HCEC 1CT (cell line): ENCODE measurements at regions not wholly inside any gene's neighbourhood (a gene's known extent, or its start where the extent isn't known, plus 50 kb on each side); places are given as distances from the start of the nearest gene placed in this dataset.
A peak's percentile ranks its signal among the peaks of the same experiment; 100 is the strongest.

Experiments
- DNase-seq: peaks from one replicate; pipeline ENCODE4 v3.0.0-alpha.2; 2017

DNA sequence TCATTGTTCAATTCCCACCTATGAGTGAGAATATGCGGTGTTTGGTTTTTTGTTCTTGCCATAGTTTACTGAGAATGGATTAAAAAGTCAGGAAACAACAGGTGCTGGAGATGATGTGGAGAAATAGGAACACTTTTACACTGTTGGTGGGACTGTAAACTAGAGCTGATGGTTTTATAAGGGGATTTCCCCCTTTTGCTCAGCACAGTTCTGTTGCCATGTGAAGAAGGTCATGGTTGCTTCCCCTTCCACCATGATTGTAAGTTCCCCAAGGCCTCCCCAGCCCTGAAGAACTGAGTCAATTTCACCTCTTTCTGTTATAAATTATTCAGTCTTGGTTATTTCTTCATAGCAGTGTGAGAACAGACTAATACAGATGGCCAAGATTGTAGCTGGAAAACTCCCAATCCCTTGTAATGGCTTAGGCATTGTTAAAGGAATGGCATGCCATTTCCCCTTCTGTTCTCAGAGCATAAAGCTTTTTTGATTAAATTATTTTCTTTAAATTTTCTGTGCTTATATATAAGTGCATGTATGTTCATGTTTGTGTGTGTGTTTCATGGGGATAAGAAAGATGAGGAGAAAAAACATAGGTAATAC is 144.8 kb downstream of the BACH1 start:
- DNase-seq, result no peak

DNA sequence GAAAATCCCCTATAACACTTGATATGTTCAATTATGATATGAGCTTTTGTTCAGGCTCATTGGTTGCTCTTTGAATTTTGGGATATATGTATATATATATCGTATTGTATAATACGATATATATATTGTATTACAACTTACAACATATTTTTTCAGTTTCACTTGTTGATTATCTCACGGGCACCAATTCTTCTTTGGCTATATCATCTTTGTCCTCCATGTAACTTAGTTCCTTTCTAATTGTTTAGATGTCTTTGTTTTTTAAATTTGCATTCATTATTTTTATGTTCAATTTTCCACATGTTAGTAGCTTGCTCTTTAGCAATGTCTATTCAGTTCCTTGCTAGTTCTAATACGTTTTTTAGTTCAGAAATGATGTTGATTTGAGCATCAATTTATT is 150.0 kb downstream of the BACH1 start:
- no peak for DNase-seq

DNA sequence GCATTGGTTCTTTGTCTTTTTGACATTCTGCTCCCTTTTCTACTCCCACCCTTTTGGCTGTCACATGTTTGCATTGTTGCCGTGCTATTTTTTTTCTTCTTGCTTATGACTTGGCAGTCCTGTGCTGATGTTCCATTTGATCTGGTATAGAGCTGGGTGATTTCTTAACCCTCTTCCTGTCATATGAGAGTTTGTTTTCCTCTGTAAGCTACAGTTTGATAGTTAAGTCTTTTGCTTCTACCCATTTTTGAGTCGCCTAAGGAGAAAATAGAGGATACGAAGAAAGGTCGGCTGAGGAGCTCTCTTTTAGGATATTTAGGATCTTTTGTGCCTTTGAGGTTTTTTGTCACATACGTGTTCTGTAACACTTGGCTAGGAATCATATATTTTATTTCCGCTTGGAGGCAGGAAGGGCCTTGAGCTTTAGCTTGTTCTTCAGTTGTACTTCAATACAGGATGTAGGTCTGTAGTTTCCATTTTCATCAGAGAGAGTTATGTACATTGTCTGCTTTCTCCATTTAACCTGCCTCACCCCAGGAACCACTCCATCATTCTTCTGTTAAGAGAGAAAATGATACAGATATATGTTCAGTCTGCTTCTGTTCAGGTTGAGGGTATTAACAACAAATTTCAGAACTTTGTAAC is 150.7 kb downstream of the BACH1 start:
- DNase-seq, result no peak

GRCh38 chr21:29450058-29450457 is 151.3 kb downstream of the BACH1 start:
- DNase-seq, result no peak

GRCh38 chr21:29453511-29453910 is 154.8 kb downstream of the BACH1 start:
- DNase-seq, result no peak

GRCh38 chr21:29454179-29454578 is 155.5 kb downstream of the BACH1 start:
- no peak for DNase-seq

DNA sequence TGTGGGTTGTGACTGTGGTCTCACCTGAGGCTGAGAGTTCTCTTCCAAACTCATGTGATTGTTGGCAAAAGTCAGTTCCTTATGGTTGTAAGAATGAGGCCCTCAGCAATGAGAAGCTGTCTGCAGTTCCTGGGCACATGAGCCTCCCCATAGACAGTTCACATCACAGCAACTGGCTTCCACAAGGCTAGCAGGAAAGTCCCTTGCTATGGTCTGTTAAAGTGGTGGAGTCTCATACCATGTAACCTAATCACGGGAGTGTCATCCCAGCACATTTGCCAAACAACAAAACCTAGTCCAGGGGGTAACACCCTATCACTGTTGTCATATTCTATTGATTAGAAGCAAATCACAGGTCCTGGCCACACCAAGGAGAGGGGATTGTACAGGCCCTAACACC is 163.8 kb downstream of the BACH1 start:
- no peak for DNase-seq

GRCh38 chr21:29465546-29465945 is 166.8 kb downstream of the BACH1 start:
- DNase-seq, result no peak

GRCh38 chr21:29466532-29466931 is 167.8 kb downstream of the BACH1 start:
- DNase-seq, result no peak

- no peak for DNase-seq
Observed at GRCh38 chr21:29470397-29470796, 171.7 kb downstream of the BACH1 start.

- DNase-seq, result no peak
Observed at GRCh38 chr21:29473808-29474207, 175.1 kb downstream of the BACH1 start.

GRCh38 chr21:29475329-29475728 is 176.6 kb downstream of the BACH1 start:
- no peak for DNase-seq

DNA sequence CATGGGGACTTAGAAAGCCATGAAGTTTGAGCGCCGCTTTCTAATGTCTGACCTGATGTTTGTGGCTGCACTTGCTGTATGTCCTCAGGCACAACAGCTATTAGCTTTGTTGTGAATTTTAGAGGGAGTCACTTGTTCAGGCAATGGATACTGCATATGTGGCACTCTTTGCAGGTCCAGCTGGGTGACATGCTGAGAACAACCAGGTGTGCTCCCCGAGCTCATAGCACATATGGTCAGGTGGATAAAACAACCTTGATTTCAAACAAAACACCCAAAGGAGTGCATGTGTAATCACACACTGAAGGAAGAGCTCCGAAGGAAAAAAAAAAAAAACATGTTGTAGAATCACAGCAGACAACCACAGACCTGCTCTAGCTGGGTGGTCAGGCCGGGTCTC is 178.6 kb downstream of the BACH1 start:
- DNase-seq, result no peak

- DNase-seq, result peak; percentile 78
Observed at GRCh38 chr21:29477941-29478340, 179.2 kb downstream of the BACH1 start.

GRCh38 chr21:29481081-29481480 is 182.4 kb downstream of the BACH1 start:
- peak; percentile 7 for DNase-seq

DNA sequence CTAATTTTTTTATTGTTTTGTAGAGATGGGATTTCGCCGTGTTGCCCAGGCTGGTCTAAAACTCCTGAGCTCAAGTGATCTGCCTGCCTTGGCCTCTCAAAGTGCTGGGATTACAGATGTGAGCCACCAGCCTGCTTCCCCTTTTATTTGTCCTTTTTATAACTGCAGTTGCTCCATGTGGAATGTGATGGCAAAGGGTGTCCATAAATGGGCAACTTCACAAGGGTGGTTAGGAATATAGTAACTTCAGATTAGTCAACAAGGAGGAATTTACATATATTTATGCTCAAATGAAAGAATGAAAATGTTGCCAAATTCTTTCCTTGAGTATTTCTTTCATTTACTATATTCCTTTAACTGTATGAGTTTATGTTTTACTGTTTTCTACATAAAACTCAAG is 182.9 kb downstream of the BACH1 start:
- DNase-seq, result peak; percentile 88

GRCh38 chr21:29486306-29486807 is 187.6 kb downstream of the BACH1 start:
- no peak for DNase-seq
